Smooth muscle cell (in vitro differentiated cells): ENCODE measurements at regions not wholly inside any gene's neighbourhood (a gene's known extent, or its start where the extent isn't known, plus 50 kb on each side); places are given as distances from the start of the nearest gene placed in this dataset.
"Not testable (repeated sequence)": the region's sequence is repeated elsewhere in the genome, so short reads cannot be mapped to it uniquely, and the experiment has no call there.

Source experiments
- DNase-seq: peaks from one replicate; lab custom pipeline; 2025; ENCODE audit not compliant: unreplicated experiment; lab: John Stamatoyannopoulos, UW
- H2AFZ ChIP-seq: fragments of 200-600 bp; sonication (generic); 2 replicates; pipeline ENCODE4 v1.6.0; 2016; ENCODE audit warnings: antibody characterized with exemption, low read depth, mild to moderate bottlenecking
- H3F3A ChIP-seq: fragments of 200-600 bp; sonication (generic); 2 replicates; pipeline ENCODE4 v1.6.0; 2017; ENCODE audit warnings: antibody characterized with exemption, low read depth
- H3K27ac ChIP-seq: fragments of 200-600 bp; sonication (generic); 2 replicates; pipeline ENCODE4 v1.5.1; 2016; ENCODE audit warnings: low read depth, mild to moderate bottlenecking
- H3K27me3 ChIP-seq: fragments of 200-600 bp; sonication (generic); 2 replicates; pipeline ENCODE4 v1.6.1; 2016; ENCODE audit warnings: low read depth, mild to moderate bottlenecking
- H3K36me3 ChIP-seq: fragments of 200-600 bp; sonication (generic); 2 replicates; pipeline ENCODE4 v1.5.1; 2016; ENCODE audit warnings: low read depth
- H3K4me1 ChIP-seq: fragments of 200-600 bp; sonication (generic); 2 replicates; pipeline ENCODE4 v1.5.1; 2016; ENCODE audit warnings: low read depth
- H3K4me2 ChIP-seq: fragments of 200-600 bp; sonication (generic); 2 replicates; pipeline ENCODE4 v1.6.0; 2016; ENCODE audit warnings: mild to moderate bottlenecking
- H3K4me3 ChIP-seq: fragments of 200-600 bp; sonication (generic); 2 replicates; pipeline ENCODE4 v1.5.1; 2016; ENCODE audit warnings: mild to moderate bottlenecking
- H3K79me2 ChIP-seq: fragments of 200-600 bp; sonication (generic); 2 replicates; pipeline ENCODE4 v1.6.0; 2016; ENCODE audit warnings: low read depth, mild to moderate bottlenecking
- H3K9ac ChIP-seq: fragments of 200-600 bp; sonication (generic); 2 replicates; pipeline ENCODE4 v1.6.0; 2016; ENCODE audit warnings: low read depth
- H3K9me3 ChIP-seq: fragments of 200-600 bp; sonication (generic); replicated peaks from 2 replicates; pipeline ENCODE4 v1.5.1; 2016; ENCODE audit warnings: low read depth
- H4K20me1 ChIP-seq: fragments of 200-600 bp; sonication (generic); 2 replicates; pipeline ENCODE4 v1.6.0; 2016; ENCODE audit warnings: low read depth
- WGBS: methylation state at CpG from one replicate; pipeline ENCODE4 v1.1.7; 2016; ENCODE audit warnings: low lambda C conversion rate; 5-methylcytosine and 5-hydroxymethylcytosine counted together

DNA sequence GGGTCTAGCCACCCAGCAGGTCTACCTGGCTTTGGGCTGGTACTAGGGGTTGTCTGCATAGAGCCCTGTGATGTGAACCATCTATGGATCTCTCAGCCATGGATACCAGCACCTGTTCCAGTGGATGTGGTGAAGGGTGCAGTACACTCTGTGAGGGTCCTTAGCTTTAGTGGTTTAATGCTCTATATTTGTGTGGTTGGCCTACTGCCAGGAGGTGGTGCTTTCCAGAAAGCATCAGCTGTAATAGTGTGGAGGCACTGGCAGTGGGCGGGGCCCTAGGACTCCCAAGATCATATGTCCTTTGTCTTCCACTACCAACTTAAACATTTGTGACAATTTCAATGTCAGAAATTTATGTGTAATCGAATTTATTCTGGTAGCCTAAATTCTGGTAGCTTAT is 1065.1 kb downstream of the RPIA start:
- H3K27me3 ChIP-seq, H3K4me3 ChIP-seq, H4K20me1 ChIP-seq, H3K79me2 ChIP-seq, H3K36me3 ChIP-seq, DNase-seq, H3K4me1 ChIP-seq, H3K4me2 ChIP-seq, H2AFZ ChIP-seq, H3K9ac ChIP-seq, H3F3A ChIP-seq, H3K27ac ChIP-seq: not testable (repeated sequence)
- 59% methylated on average over 2 of the region's 2 CpGs for WGBS
- H3K9me3 ChIP-seq, result peaks cover 19% of the 10 kb centered on the region

DNA sequence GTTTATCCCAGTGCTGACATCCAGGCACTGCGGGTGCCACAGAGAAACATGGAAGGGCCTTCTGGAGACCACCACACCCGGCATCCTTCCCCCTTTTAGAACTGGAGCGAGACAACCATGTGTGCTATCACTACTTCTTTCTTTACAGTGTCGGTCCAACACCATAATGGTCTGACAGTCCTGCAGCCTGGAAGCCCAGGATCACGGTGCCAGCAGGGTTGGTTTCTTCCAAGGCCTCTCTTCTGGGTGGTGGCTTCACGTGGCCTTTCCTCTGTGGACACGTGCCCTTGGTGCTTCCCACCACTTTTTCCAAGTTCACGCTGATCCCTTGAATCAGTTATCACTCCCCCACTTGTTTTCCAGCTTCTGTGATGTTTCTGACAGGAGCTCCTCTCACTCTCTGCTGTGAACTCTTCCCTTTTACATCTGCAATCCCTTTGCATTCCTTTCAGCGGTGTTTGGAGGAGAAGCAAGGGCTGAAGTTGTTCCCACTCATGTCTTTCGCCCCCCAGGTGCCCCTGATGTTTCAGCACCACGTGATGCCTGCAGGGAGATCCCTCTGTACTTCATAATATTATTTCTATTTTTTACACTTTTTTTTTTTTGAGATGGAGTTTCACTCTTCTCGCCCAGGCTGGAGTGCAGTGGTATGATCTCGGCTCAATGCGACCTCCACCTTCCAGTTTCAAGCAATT is 1067.0 kb downstream of the RPIA start:
- H3K27me3 ChIP-seq, H3F3A ChIP-seq, H3K4me1 ChIP-seq, H3K27ac ChIP-seq, H4K20me1 ChIP-seq, DNase-seq, H3K4me3 ChIP-seq, H3K4me2 ChIP-seq, H3K79me2 ChIP-seq, H3K36me3 ChIP-seq, H2AFZ ChIP-seq, H3K9ac ChIP-seq: not testable (repeated sequence)
- peaks cover 27% of the 10 kb centered on the region for H3K9me3 ChIP-seq
- 55% methylated on average over 14 of the region's 14 CpGs for WGBS

- not testable (repeated sequence) for H3K79me2 ChIP-seq, H2AFZ ChIP-seq, H3F3A ChIP-seq, H3K9ac ChIP-seq, H3K36me3 ChIP-seq, H3K27ac ChIP-seq, DNase-seq, H3K4me1 ChIP-seq, H3K27me3 ChIP-seq, H4K20me1 ChIP-seq, H3K4me3 ChIP-seq, H3K4me2 ChIP-seq
- H3K9me3 ChIP-seq, result peaks cover 33% of the 10 kb centered on the region
- WGBS, result 71% methylated on average over 6 of the region's 6 CpGs
Observed at GRCh38 chr2:89760762-89761161, 1069.3 kb downstream of the RPIA start.

- DNase-seq, H3K79me2 ChIP-seq, H3K9ac ChIP-seq, H3K4me1 ChIP-seq, H2AFZ ChIP-seq, H3K27ac ChIP-seq, H3F3A ChIP-seq, H3K4me3 ChIP-seq, H4K20me1 ChIP-seq, H3K27me3 ChIP-seq, H3K36me3 ChIP-seq, H3K4me2 ChIP-seq: not testable (repeated sequence)
- H3K9me3 ChIP-seq, result peaks cover 33% of the 10 kb centered on the region
- 60% methylated on average over 2 of the region's 2 CpGs for WGBS
Observed at GRCh38 chr2:89761171-89761570, 1069.7 kb downstream of the RPIA start.

DNA sequence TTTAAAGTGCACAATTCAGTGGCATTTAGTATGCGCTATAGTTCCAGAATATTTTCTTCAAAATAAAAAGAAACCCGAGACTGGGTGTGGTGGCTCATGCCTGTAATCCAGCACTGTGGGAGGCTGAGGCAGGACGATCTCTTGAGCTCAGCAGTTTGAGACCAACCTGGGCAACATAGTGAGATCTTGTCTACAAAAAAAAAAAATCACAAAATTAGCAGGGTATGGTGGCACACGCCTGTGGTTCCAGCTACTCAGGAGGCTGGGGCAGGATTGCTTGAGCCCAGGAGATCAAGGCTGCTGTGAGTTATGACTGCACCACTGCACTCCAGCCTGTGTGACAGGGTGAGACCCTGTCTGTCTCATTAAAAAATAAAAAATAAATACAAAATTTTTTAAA is 1070.4 kb downstream of the RPIA start:
- H3K4me1 ChIP-seq, H2AFZ ChIP-seq, H3F3A ChIP-seq, H3K27me3 ChIP-seq, H3K9ac ChIP-seq, H3K79me2 ChIP-seq, H3K27ac ChIP-seq, H3K4me3 ChIP-seq, H3K4me2 ChIP-seq, DNase-seq, H3K36me3 ChIP-seq, H4K20me1 ChIP-seq: not testable (repeated sequence)
- 85% methylated on average over 4 of the region's 4 CpGs for WGBS
- peaks cover 31% of the 10 kb centered on the region for H3K9me3 ChIP-seq

DNA sequence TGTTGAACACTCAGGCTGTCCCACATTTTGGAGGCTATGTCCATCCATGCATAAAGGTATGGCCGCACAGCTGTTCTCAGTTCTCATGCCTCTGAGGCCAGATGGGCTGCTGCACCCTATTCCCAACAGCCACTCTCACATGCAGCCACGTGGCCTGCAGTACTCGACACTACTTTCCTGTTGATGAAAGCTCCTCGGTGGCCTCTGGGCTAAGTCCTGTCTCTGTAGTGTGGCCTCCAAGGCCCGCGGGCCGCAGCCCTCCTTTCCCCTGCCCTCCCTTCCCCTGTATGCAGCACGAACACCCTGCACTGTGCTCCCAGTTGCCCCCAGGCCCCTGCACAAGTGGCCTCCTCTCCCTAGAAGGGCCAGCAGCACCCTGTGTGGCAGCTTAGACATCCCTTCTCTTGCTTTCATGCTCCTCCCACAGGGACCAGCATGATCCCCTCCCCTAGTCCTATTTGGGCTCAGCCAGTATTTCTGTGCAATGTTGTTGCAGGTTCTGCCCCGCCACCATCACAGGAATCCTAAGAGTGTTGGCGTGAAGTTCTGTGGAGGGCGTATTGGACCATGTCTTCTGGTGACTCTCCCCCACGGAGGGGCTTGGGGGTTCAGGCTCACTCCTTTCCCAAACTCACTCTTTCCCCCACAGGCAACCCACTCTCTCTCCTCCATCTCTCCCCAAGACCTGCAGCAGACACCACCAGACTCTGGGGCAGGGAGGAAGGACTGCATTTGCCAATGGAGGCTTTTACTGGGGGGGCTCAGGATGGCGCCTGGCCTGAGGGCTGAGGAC is 1071.2 kb downstream of the RPIA start:
- H3K4me1 ChIP-seq, H3K27ac ChIP-seq, H3K9ac ChIP-seq, H3K36me3 ChIP-seq, H3K27me3 ChIP-seq, H3K79me2 ChIP-seq, DNase-seq, H3F3A ChIP-seq, H3K4me3 ChIP-seq, H2AFZ ChIP-seq, H4K20me1 ChIP-seq, H3K4me2 ChIP-seq: not testable (repeated sequence)
- peaks cover 29% of the 10 kb centered on the region for H3K9me3 ChIP-seq
- 85% methylated on average over 13 of the region's 13 CpGs for WGBS
